CD4-positive, alpha-beta T cell treated with Interleukin-2 at 100 ng/mL for 4 hours (primary cell): ENCODE measurements at regions not wholly inside any gene's neighbourhood (a gene's known extent, or its start where the extent isn't known, plus 50 kb on each side); places are given as distances from the start of the nearest gene placed in this dataset.
A peak's percentile ranks its signal among the peaks of the same experiment; 100 is the strongest.
"Not testable (repeated sequence)": the region's sequence is repeated elsewhere in the genome, so short reads cannot be mapped to it uniquely, and the experiment has no call there.

ENCODE experiments used
- DNase-seq: peaks from one replicate; pipeline ENCODE4 v3.0.0-alpha.2; 2020; ENCODE audit warnings: low spot score

- not testable (repeated sequence) for DNase-seq
Measured at GRCh38 chr7:97928844-97929243, 56.6 kb upstream of the ASNS start.

- peak; percentile 58 for DNase-seq
Measured at GRCh38 chr7:97927790-97928748, 55.9 kb upstream of the ASNS start.
